Astrocyte of the cerebellum (primary cell): ENCODE measurements at regions not wholly inside any gene's neighbourhood (a gene's known extent, or its start where the extent isn't known, plus 50 kb on each side); places are given as distances from the start of the nearest gene placed in this dataset.
"Not testable (repeated sequence)": the region's sequence is repeated elsewhere in the genome, so short reads cannot be mapped to it uniquely, and the experiment has no call there.

Source experiments
- DNase-seq: peaks from one replicate; pipeline ENCODE4 v3.0.0-alpha.2; 2011; ENCODE audit warnings: low read depth
- H3K4me3 ChIP-seq: 2 replicates; pipeline ENCODE4 v1.5.1; 2011; ENCODE audit warnings: mild to moderate bottlenecking, low read depth, low read length, moderate library complexity
- CTCF ChIP-seq: IDR thresholded peaks from 2 replicates; pipeline ENCODE4 v1.5.1; 2012; ENCODE audit warnings: low read length, low read depth, moderate library complexity, mild to moderate bottlenecking; ENCODE audit errors: missing control alignments
- in situ Hi-C: cut with HindIII; loops from 2 replicates; pipeline ENCODE4 v1.10.0; 2017; ENCODE audit warnings: low sequenced_read_pairs

GRCh38 chr7:89685287-89685686, 469.0 kb upstream of the STEAP1 start:
- no peak for DNase-seq
- no peak overlapping the region for H3K4me3 ChIP-seq
- no peak for TF ChIP-seq CTCF
- in situ Hi-C loops: no loop called here

DNA sequence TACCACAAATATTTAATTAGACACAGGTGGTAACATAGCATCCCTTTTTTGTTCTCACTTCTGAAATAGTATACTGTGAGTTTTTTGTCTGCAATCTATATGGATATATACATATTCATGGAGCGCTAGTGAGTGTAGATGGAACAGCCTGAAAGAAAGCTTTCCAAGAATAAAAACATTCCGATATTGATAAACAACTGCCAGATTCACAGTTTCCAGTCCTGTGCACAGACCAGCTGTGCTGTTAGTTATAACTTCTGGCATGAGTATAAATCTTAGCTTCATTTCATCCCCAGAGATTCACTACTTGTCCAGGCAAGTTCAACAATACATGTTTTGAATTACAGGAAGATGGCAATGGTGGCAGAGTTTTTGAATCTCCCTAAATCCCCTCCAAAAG, 467.1 kb upstream of the STEAP1 start:
- no peak for TF ChIP-seq CTCF
- DNase-seq: no peak
- in situ Hi-C loops: no loop called here
- H3K4me3 ChIP-seq: no peak overlapping the region

DNA sequence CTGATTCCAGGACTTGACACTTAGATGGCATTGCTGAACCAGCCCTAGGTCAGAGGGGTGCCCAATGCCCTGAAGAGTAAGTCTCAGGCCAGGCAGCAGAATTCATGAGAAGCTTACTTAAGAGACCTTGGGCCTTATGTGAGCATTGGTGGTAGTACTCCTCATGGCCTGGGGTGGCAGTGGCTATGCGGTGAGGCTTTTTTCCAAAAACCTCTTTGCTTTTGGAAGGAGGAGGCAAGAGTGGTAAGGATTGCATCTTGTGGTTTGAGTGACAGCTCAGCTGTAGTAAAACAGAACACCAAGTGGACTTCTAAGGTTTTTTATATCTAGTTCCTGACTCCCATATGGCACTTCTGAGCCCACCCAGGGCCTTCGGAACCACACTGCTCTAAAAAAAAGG, 459.0 kb upstream of the STEAP1 start:
- in situ Hi-C loops: no loop called here
- no peak overlapping the region for H3K4me3 ChIP-seq
- no peak for DNase-seq
- TF ChIP-seq CTCF: no peak

DNA sequence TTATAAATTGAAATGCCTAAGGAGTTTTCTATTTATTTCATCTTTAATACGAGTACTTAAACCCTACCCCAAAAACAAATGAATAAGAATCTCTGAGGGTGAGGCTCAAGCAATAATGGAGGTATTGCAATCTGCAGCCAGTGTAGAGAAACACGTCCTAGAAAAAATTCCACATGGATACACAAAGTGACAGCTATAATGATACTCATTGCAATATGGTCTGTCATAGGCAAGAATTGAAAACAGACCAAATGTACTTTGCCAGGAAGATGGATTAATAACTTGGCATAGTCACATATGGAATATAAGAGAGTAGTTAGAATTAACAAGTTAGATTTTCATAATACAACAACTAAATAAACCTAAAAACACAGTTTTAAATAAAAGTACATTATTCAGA, 440.1 kb upstream of the STEAP1 start:
- TF ChIP-seq CTCF: no peak
- in situ Hi-C loops: no loop called here
- DNase-seq: no peak
- no peak overlapping the region for H3K4me3 ChIP-seq

GRCh38 chr7:89718941-89719340, 435.3 kb upstream of the STEAP1 start:
- in situ Hi-C loops, H3K4me3 ChIP-seq, DNase-seq: not testable (repeated sequence)

DNA sequence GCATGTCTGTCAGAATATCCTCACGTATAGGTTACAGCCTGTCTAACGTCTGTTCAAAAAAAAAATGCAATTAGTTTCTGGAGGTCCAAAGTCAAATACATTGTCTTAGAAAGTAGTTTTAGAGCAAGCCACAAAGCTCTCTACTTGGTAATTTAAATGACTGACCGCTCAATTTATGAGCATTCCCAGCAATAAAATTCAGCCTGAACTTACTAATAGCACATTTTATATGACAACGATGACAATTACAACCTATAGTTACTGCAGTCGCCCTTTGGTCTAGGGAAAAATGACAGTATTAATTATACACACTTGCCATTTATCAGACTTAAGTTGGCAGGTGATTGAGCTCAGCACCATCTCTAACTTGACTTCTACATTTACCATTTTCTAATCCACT, 425.8 kb upstream of the STEAP1 start:
- in situ Hi-C loops: no loop called here
- TF ChIP-seq CTCF: no peak
- DNase-seq: no peak
- no peak overlapping the region for H3K4me3 ChIP-seq

- H3K4me3 ChIP-seq: no peak overlapping the region
- DNase-seq: no peak
- TF ChIP-seq CTCF: no peak
- in situ Hi-C loops: no loop called here
Measured at GRCh38 chr7:89731751-89732445, 422.4 kb upstream of the STEAP1 start.
